ENCODE measurements at regions not wholly inside any gene's neighbourhood (a gene's known extent, or its start where the extent isn't known, plus 50 kb on each side); places are given as distances from the start of the nearest gene placed in this dataset.

- TF ChIP-seq ZNF274 (IDR thresholded peaks at IDR 0.05; ENCODE audit: low read depth, low read length) (no peak), YY1 (IDR thresholded peaks at IDR 0.05; ENCODE audit: insufficient read depth, insufficient read length) (no peak), SUZ12 (IDR thresholded peaks at IDR 0.05; ENCODE audit: extremely low read depth, insufficient read depth, insufficient read length) (no peak)
These were observed 352.4 kb downstream of the C16orf95 start for GRCh38 chr16:86964796-86965241.
